ENCODE measurements at regions not wholly inside any gene's neighbourhood (a gene's known extent, or its start where the extent isn't known, plus 50 kb on each side); places are given as distances from the start of the nearest gene placed in this dataset.

GRCh38 chr7:68718097-68718551 lies 880.2 kb upstream of the AUTS2 start:
- TF ChIP-seq EZH2 (IDR thresholded peaks at IDR 0.05; ENCODE audit: insufficient read depth, poor library complexity, severe bottlenecking) (no peak), EZH2phosphoT487 (IDR thresholded peaks at IDR 0.05; ENCODE audit: insufficient read depth, low read depth) (no peak)

All from GM23248 (cell line).